DOHH2 (cell line): ENCODE measurements at regions not wholly inside any gene's neighbourhood (a gene's known extent, or its start where the extent isn't known, plus 50 kb on each side); places are given as distances from the start of the nearest gene placed in this dataset.

Experiments
- H3F3A ChIP-seq: fragments of 200-600 bp; sonication (generic), shearing (Covaris generic); 2 replicates; pipeline ENCODE4 v1.6.0; 2016; ENCODE audit warnings: antibody characterized with exemption, mild to moderate bottlenecking; ENCODE audit not compliant: control insufficient read depth, insufficient read depth
- H3K27ac ChIP-seq: fragments of 200-600 bp; sonication (generic); 2 replicates; pipeline ENCODE4 v1.5.1; 2014; ENCODE audit warnings: low read depth, mild to moderate bottlenecking, low read length, moderate library complexity
- H3K27me3 ChIP-seq: fragments of 200-600 bp; sonication (generic); 2 replicates; pipeline ENCODE4 v1.6.1; 2014; ENCODE audit warnings: mild to moderate bottlenecking, low read length, mixed read lengths; ENCODE audit not compliant: control insufficient read depth
- H3K36me3 ChIP-seq: fragments of 200-600 bp; sonication (generic); 2 replicates; pipeline ENCODE4 v1.6.1; 2014; ENCODE audit warnings: mild to moderate bottlenecking, low read length, moderate library complexity, mixed read lengths; ENCODE audit not compliant: control insufficient read depth
- H3K4me1 ChIP-seq: fragments of 200-600 bp; sonication (generic); 2 replicates; pipeline ENCODE4 v1.6.1; 2014; ENCODE audit warnings: mild to moderate bottlenecking, low read length, mixed read lengths; ENCODE audit not compliant: control insufficient read depth
- H3K4me2 ChIP-seq: fragments of 200-600 bp; sonication (generic); 2 replicates; pipeline ENCODE4 v1.6.0; 2014; ENCODE audit warnings: mild to moderate bottlenecking, low read length, moderate library complexity
- H3K4me3 ChIP-seq: fragments of 200-600 bp; sonication (generic); 2 replicates; pipeline ENCODE4 v1.5.1; 2014; ENCODE audit warnings: mild to moderate bottlenecking, low read length, mixed read lengths
- H3K79me2 ChIP-seq: fragments of 200-600 bp; sonication (generic); 2 replicates; pipeline ENCODE4 v1.6.1; 2014; ENCODE audit warnings: mild to moderate bottlenecking, low read length, mixed read lengths; ENCODE audit not compliant: control insufficient read depth
- H3K9me2 ChIP-seq: fragments of 200-600 bp; sonication (generic); replicated peaks from 2 replicates; pipeline ENCODE4 v1.6.1; 2014; ENCODE audit warnings: mild to moderate bottlenecking, low read length, mixed read lengths; ENCODE audit not compliant: control insufficient read depth
- H3K9me3 ChIP-seq: fragments of 200-600 bp; sonication (generic); 2 replicates; pipeline ENCODE4 v1.6.1; 2014; ENCODE audit warnings: antibody characterized with exemption, low read length, mixed read lengths; ENCODE audit not compliant: control insufficient read depth, insufficient read depth
- H4K20me1 ChIP-seq: fragments of 200-600 bp; sonication (generic); 2 replicates; pipeline ENCODE4 v1.6.0; 2014; ENCODE audit warnings: low read depth, mild to moderate bottlenecking, antibody characterized with exemption, low read length, moderate library complexity; ENCODE audit not compliant: control insufficient read depth, insufficient read depth
- CTCF ChIP-seq: fragments of 200-600 bp; sonication (generic); IDR thresholded peaks from one replicate; pipeline ENCODE4 v1.5.1; 2014; ENCODE audit warnings: antibody characterized with exemption, mild to moderate bottlenecking, low read depth, low read length; ENCODE audit not compliant: poor library complexity, severe bottlenecking
- EZH2phosphoT487 ChIP-seq: fragments of 200-600 bp; sonication (generic); IDR thresholded peaks from 2 replicates; pipeline ENCODE4 v1.6.1; 2017; ENCODE audit warnings: borderline replicate concordance, mild to moderate bottlenecking, antibody characterized with exemption, low read length, moderate library complexity, mixed read lengths

- no peaks in the 10 kb centered on the region for H3K79me2 ChIP-seq
- no peak overlapping the region for H3K4me3 ChIP-seq
- H3K4me2 ChIP-seq = no peak overlapping the region
- H4K20me1 ChIP-seq = no peaks in the 10 kb centered on the region
- H3K27ac ChIP-seq = no peak overlapping the region
- no peaks in the 10 kb centered on the region for H3K9me2 ChIP-seq
- H3K4me1 ChIP-seq = no peaks in the 10 kb centered on the region
- no peaks in the 10 kb centered on the region for H3K36me3 ChIP-seq
- no peaks in the 10 kb centered on the region for H3K9me3 ChIP-seq
- no peak for TF ChIP-seq CTCF
- TF ChIP-seq EZH2phosphoT487 = no peak
- H3F3A ChIP-seq = no peaks in the 10 kb centered on the region
- no peaks in the 10 kb centered on the region for H3K27me3 ChIP-seq
Observed at GRCh38 chr13:73481886-73482445, 423.2 kb downstream of the KLF5 start.

DNA sequence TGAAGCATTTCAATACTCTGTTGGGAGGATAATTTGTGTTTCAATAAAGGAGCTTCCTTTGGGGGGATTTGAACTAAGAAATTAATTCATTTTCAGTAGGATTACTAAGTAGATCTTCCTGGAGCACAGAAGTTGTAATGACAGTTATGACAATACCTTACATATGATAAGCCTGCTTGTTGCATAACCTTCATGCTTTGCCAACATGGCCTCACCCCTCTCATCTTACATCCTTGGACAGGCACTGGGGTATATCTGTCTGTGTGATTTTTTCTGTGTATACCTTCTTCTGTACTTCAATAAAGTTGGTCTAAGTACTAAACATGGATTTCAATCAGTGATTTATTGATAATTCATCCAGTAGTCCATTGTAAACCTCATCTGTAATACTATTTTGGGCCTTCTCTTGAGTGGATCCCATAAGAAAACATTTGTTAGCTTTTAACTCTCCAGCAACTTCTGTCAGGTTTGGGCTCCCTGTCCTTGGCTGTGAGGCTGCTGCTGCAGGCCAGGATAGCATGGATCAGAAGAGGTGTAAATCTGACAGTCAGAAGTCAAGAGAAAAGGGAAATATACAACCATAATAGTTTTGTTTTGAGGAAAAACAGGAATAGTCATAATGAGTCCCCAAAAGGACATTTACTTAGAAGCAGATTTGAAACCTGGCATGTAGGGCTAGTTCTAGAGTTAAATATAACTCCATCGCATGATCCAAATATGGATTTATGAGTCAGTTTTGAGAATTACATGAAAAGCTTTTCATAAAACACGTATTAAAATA is 422.2 kb downstream of the KLF5 start:
- Histone ChIP-seq H3K27ac (no peak overlapping the region), H3K4me2 (no peak overlapping the region), H4K20me1 (no peaks in the 10 kb centered on the region), H3K36me3 (no peaks in the 10 kb centered on the region), H3K27me3 (no peaks in the 10 kb centered on the region), H3K4me1 (no peaks in the 10 kb centered on the region), H3K9me3 (no peaks in the 10 kb centered on the region), H3F3A (no peaks in the 10 kb centered on the region), H3K79me2 (no peaks in the 10 kb centered on the region), H3K4me3 (no peak overlapping the region), H3K9me2 (no peaks in the 10 kb centered on the region)
- TF ChIP-seq CTCF (no peak), EZH2phosphoT487 (no peak)

DNA sequence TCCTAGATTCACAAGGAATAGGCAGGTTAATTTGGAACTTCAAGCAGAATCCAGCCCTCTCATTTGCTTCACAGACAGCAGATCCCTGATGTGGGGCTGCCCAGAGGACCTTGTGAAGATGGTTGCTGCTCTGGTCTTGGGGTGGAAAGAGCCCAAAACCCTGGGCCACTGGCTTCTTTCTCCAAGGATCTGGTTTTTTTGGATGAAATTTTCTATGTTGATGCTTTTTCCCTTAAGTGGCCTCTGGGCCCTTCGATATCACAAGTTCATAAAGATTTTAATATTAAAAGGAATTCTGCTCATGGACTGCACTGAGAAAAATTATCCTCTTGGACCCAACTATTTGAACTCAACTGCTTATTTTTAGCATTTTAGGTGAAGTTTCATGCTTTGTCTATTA is 421.1 kb downstream of the KLF5 start:
- no peaks in the 10 kb centered on the region for H3K79me2 ChIP-seq
- H3F3A ChIP-seq = no peaks in the 10 kb centered on the region
- no peaks in the 10 kb centered on the region for H3K9me2 ChIP-seq
- TF ChIP-seq EZH2phosphoT487 (no peak), CTCF (no peak)
- H3K36me3 ChIP-seq = no peaks in the 10 kb centered on the region
- H3K27ac ChIP-seq = no peak overlapping the region
- H3K4me2 ChIP-seq = no peak overlapping the region
- H3K9me3 ChIP-seq = no peaks in the 10 kb centered on the region
- no peak overlapping the region for H3K4me3 ChIP-seq
- no peaks in the 10 kb centered on the region for H4K20me1 ChIP-seq
- no peaks in the 10 kb centered on the region for H3K27me3 ChIP-seq
- H3K4me1 ChIP-seq = no peaks in the 10 kb centered on the region
